Kidney epithelial cell (primary cell): ENCODE measurements at regions not wholly inside any gene's neighbourhood (a gene's known extent, or its start where the extent isn't known, plus 50 kb on each side); places are given as distances from the start of the nearest gene placed in this dataset.
"Not testable (repeated sequence)": the region's sequence is repeated elsewhere in the genome, so short reads cannot be mapped to it uniquely, and the experiment has no call there.

Experiments used
- DNase-seq: peaks from one replicate; pipeline ENCODE4 v3.0.0-alpha.2; 2010; ENCODE audit warnings: low read depth
- H3K27me3 ChIP-seq: 2 replicates; pipeline ENCODE4 v1.6.0; 2011; ENCODE audit warnings: low read length; ENCODE audit not compliant: control insufficient read depth, insufficient read depth
- H3K36me3 ChIP-seq: 2 replicates; pipeline ENCODE4 v1.5.1; 2011; ENCODE audit warnings: low read length; ENCODE audit not compliant: control insufficient read depth, insufficient read depth
- H3K4me3 ChIP-seq: 2 replicates; pipeline ENCODE4 v1.5.1; 2011; ENCODE audit warnings: low read depth, mild to moderate bottlenecking, control low read depth, low read length
- TF ChIP-seq, protein P1 (sequence below): IDR thresholded peaks from 2 replicates; pipeline ENCODE4 v1.5.1; 2011; ENCODE audit warnings: mild to moderate bottlenecking, moderate library complexity, low read length, control low read depth, inconsistent platforms; ENCODE audit not compliant: insufficient read depth, poor library complexity, severe bottlenecking

DNA sequence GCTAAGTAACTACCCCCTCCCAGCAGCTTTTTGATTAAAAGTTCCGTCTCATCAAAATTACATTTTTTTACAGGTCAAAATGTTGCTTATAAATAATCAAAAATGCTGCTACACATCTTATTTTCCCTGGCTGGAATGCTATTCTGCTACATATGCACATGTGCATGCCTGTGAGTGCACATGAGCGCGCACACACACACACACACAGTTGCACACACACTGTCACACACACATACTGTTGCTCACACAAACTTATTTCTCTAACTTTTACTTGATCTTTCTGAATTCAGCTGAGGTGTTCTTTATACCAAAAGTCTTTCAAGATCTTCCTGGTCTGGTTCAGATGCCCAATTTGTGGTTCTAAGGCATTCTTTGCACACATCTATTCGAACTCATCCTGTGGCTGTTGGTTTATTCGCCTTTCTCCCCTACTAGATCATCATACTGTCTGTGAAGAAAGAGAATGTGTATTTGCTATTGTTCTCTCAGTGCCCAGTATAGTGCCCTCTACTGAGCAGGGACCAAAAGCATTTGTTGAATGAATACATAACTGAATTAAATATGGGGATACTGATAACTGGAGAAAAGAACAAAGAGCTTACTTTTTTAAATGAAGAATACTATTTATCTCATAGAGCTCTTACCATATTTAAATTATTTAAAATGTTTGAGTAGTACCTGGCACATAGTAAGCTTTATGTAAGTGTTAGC, 68.1 kb upstream of the CCDC179 start:
- Histone ChIP-seq H3K4me3 (no peak overlapping the region), H3K27me3 (no peaks in the 10 kb centered on the region), H3K36me3 (no peaks in the 10 kb centered on the region)
- TF ChIP-seq, protein P1, sequence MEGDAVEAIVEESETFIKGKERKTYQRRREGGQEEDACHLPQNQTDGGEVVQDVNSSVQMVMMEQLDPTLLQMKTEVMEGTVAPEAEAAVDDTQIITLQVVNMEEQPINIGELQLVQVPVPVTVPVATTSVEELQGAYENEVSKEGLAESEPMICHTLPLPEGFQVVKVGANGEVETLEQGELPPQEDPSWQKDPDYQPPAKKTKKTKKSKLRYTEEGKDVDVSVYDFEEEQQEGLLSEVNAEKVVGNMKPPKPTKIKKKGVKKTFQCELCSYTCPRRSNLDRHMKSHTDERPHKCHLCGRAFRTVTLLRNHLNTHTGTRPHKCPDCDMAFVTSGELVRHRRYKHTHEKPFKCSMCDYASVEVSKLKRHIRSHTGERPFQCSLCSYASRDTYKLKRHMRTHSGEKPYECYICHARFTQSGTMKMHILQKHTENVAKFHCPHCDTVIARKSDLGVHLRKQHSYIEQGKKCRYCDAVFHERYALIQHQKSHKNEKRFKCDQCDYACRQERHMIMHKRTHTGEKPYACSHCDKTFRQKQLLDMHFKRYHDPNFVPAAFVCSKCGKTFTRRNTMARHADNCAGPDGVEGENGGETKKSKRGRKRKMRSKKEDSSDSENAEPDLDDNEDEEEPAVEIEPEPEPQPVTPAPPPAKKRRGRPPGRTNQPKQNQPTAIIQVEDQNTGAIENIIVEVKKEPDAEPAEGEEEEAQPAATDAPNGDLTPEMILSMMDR = no peak
- DNase-seq = no peak

DNA sequence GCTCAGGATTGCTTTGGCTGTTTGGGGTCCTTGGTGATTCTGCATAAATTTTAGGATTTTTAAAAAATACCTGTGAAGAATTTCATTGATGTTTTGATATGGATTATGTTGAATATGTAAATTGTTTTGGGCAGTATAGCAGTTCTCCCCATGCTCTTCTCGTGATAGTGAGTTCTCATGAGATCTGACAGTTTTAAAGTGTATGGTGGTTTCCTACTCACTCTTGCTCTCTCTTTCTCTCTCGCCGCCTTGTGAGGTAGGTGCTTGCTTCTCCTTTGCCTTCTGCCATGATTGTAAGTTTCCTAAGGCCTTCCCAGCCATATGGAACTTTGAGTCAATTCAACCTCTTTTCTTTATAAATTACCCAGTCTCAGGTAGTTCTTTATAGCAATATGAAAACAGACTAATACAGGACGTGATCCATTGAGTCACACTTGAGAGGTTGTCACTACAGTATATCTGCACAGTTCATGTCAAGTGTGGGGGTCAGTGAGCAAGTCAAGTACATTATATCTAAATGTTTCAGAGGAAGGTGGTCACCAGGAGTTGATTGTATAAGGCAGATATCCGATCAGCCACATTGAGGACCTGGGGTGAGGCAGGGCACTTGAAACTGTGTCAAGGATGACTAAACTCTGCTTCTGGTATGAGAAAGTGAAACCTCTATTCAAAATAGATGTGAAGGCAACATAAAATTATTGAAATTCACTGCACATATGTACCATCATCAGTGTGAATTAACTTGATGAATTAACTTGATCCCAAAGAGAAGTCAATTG, 70.7 kb upstream of the CCDC179 start:
- TF ChIP-seq, protein P1 = no peak
- Histone ChIP-seq H3K27me3 (no peaks in the 10 kb centered on the region), H3K4me3 (no peak overlapping the region), H3K36me3 (no peaks in the 10 kb centered on the region)
- DNase-seq = no peak

DNA sequence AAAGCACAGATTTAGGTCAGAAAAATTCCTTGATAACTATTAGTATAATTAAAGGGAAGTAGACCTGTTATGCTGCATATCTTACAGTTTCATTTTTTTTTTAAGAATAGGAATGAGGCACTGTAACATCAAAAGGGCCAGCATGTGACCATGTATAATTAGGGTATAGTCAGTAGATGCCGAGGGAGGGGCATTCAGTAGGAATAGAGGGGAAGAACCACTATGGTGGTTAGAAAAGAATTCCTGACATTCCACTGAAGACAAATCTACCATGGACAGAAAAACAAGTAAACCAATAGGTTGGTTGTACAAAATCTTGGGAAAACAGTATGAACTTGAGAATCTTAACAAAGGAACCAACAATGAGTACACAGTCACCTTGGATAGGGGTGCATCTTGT, 78.4 kb upstream of the CCDC179 start:
- H3K4me3 ChIP-seq = no peak overlapping the region
- no peak for DNase-seq
- H3K27me3 ChIP-seq = no peaks in the 10 kb centered on the region
- TF ChIP-seq, protein P1 = no peak
- H3K36me3 ChIP-seq = no peaks in the 10 kb centered on the region

DNA sequence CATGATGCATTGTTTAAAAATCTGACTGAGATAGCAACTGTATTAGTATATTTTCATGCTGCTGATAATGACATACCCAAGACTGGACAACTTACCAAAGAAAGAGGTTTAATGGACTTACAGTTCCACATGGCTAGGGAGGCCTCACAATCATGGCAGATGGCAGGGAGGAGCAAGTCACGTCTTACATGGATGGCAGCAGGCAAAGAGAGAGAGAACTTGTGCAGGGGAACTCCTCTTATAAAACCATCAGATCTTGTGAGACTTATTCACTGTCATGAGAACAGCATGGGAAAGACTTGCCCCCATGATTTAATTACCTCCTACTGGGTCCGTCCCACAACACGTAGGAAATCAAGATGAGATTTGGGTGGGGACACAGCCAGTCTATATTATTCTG, 81.3 kb upstream of the CCDC179 start:
- not testable (repeated sequence) for DNase-seq, H3K27me3 ChIP-seq, H3K36me3 ChIP-seq

DNA sequence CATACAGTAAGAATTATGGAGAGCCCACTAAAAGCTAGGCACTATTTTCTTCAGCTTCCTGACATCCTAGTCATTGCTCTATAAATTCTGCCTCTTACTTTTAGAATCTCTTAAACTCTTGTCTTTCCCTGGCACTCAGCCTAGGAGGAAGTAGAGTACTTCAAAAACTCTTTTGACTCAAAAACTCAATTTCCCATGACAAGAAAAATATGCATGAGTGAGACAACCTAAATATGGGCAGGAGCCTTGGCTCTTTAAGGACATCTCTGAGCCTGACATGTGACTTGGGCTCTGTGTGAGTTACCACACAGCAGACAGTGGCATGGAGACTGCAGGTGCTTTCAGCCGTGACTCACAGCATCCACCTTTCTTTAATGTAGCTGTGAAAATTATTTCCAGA, 97.5 kb upstream of the CCDC179 start:
- TF ChIP-seq, protein P1 = no peak
- Histone ChIP-seq H3K4me3 (no peak overlapping the region), H3K27me3 (no peaks in the 10 kb centered on the region), H3K36me3 (no peaks in the 10 kb centered on the region)
- peak; percentile 12 for DNase-seq

More for the DNA sequence above, 81.3 kb upstream of the CCDC179 start:
- H3K4me3 ChIP-seq = not testable (repeated sequence)

DNA sequence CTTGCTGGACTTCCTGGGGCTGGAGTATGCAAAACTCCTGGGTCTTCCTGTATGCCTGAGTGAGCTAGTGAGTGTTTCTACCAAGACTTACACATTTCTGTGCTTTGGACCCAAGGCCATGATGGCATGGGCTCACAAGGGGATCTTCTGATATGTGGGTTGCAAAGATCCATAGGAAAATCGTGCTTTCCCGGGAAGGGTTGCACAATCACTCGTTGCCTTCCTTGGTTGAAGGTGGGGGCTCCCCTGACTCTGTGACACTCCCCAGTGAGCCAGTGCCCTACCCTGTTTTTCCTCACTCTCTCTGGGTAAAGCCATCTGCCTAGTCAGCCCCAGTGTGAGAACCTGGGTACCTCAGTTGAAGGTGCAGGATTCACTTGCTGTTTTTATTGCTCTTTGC, 114.0 kb upstream of the CCDC179 start:
- TF ChIP-seq, protein P1 = no peak
- DNase-seq = no peak

More for the DNA sequence above, 114.0 kb upstream of the CCDC179 start:
- Histone ChIP-seq H3K36me3 (no peaks in the 10 kb centered on the region), H3K4me3 (no peak overlapping the region), H3K27me3 (no peaks in the 10 kb centered on the region)
